IgD-negative memory B cell (primary cell): ENCODE measurements at regions not wholly inside any gene's neighbourhood (a gene's known extent, or its start where the extent isn't known, plus 50 kb on each side); places are given as distances from the start of the nearest gene placed in this dataset.

Experiments used
- H3K27ac Mint-ChIP-seq, 3 donors: one replicate each; pipeline ENCODE4 v1.8.0; 2020 to 2022; ENCODE audit warnings: mild to moderate bottlenecking in 3 of 3, mixed read lengths in 3 of 3, moderate library complexity in 1 of 3
- H3K27me3 Mint-ChIP-seq: one replicate; pipeline ENCODE4 v1.8.0; 2021; ENCODE audit warnings: mixed read lengths
- H3K36me3 Mint-ChIP-seq: one replicate; pipeline ENCODE4 v1.8.0; 2020; ENCODE audit warnings: mild to moderate bottlenecking, mixed read lengths
- H3K4me1 Mint-ChIP-seq, 3 donors: one replicate each; pipeline ENCODE4 v1.8.0; 2020 to 2022; ENCODE audit warnings: mixed read lengths in 3 of 3, mild to moderate bottlenecking in 1 of 3
- H3K4me3 Mint-ChIP-seq, 4 donors: one replicate each; pipeline ENCODE4 v1.8.0; 2020 to 2022; ENCODE audit warnings: mild to moderate bottlenecking in 4 of 4, mixed read lengths in 4 of 4, moderate library complexity in 3 of 4
- H3K9me3 Mint-ChIP-seq, 3 donors: one replicate each; pipeline ENCODE4 v1.8.0; 2020 to 2021; ENCODE audit warnings: mixed read lengths in 3 of 3, mild to moderate bottlenecking in 1 of 3

GRCh38 chr16:73813527-73813926, 483.1 kb upstream of the PSMD7 start:
- Mint-ChIP-seq H3K27ac (no peak overlapping the region), H3K36me3 (peaks cover 2% of the 10 kb centered on the region)

GRCh38 chr16:73804456-73804855, 492.2 kb upstream of the PSMD7 start:
- no peak overlapping the region for H3K4me3 Mint-ChIP-seq
- no peaks in the 10 kb centered on the region for H3K36me3 Mint-ChIP-seq
- H3K4me1 Mint-ChIP-seq = peaks cover 0 to 1% (median 0%) of the 10 kb centered on the region in 3 donors
- H3K27ac Mint-ChIP-seq = no peak overlapping the region
- peaks cover 0 to 4% (median 0%) of the 10 kb centered on the region in 3 donors for H3K9me3 Mint-ChIP-seq
- no peaks in the 10 kb centered on the region for H3K27me3 Mint-ChIP-seq

More at GRCh38 chr16:73813527-73813926, 483.1 kb upstream of the PSMD7 start:
- Mint-ChIP-seq H3K9me3 (peaks cover 0 to 4% (median 4%) of the 10 kb centered on the region in 3 donors), H3K27me3 (peaks cover 3% of the 10 kb centered on the region), H3K4me3 (no peak overlapping the region), H3K4me1 (no peaks in the 10 kb centered on the region)

GRCh38 chr16:73798471-73798870, 498.1 kb upstream of the PSMD7 start:
- no peaks in the 10 kb centered on the region for H3K27me3 Mint-ChIP-seq
- H3K4me1 Mint-ChIP-seq = no peaks in the 10 kb centered on the region
- no peaks in the 10 kb centered on the region for H3K36me3 Mint-ChIP-seq
- no peak overlapping the region for H3K4me3 Mint-ChIP-seq
- no peak overlapping the region for H3K27ac Mint-ChIP-seq
- H3K9me3 Mint-ChIP-seq = peaks cover 0 to 3% (median 2%) of the 10 kb centered on the region in 3 donors

DNA sequence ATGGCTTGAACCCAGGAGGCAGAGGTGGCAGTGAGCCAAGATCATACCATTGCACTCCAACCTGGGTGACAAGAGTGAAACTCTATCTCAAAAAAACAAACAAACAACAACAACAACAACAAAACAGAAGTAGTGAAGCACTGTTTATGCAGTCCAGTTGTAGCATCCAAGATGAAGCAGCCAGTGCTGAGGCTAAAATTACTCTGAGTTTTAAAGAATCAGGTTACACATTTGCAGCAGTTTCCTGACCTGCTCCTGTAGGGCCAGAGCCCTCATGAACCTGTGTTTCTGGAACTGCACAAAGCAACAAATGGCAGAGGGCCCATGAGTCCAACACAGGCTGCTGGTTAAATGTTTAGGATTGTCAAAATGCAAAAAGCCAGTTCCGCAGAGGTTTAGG, 499.5 kb upstream of the PSMD7 start:
- Mint-ChIP-seq H3K9me3 (peaks cover 0 to 3% (median 2%) of the 10 kb centered on the region in 3 donors), H3K27me3 (no peaks in the 10 kb centered on the region)

GRCh38 chr16:73796241-73796640, 500.4 kb upstream of the PSMD7 start:
- no peak overlapping the region for H3K4me3 Mint-ChIP-seq
- no peaks in the 10 kb centered on the region for H3K27me3 Mint-ChIP-seq
- no peak overlapping the region for H3K27ac Mint-ChIP-seq
- H3K4me1 Mint-ChIP-seq = no peaks in the 10 kb centered on the region
- H3K9me3 Mint-ChIP-seq = peaks cover 0 to 3% (median 2%) of the 10 kb centered on the region in 3 donors
- H3K36me3 Mint-ChIP-seq = no peaks in the 10 kb centered on the region

More for the DNA sequence above, 499.5 kb upstream of the PSMD7 start:
- H3K4me3 Mint-ChIP-seq = no peak overlapping the region
- H3K36me3 Mint-ChIP-seq = no peaks in the 10 kb centered on the region
- H3K4me1 Mint-ChIP-seq = no peaks in the 10 kb centered on the region
- peak overlapping the region in 1 of 3 donors; percentile 43 for H3K27ac Mint-ChIP-seq

DNA sequence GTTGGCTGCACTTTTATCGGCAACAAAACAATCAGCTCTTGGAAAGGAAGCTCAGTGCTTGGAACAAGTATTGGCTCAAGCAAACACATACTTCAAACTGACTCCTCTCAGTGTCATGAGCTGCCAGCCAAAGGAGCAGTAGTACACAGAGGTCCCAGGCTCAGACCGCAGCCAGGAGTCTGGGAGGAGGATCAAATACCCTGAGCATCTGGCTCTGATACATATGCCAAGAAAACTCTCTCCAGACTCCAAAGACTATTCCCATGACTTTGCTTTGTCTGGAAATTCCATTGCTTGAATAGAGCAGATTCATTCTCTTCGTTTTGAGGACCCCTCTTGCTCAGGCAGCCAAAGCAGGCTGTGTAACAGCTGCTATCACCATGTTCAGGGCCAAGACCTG, 501.6 kb upstream of the PSMD7 start:
- H3K4me1 Mint-ChIP-seq = no peaks in the 10 kb centered on the region
- H3K9me3 Mint-ChIP-seq = peaks cover 1 to 5% (median 2%) of the 10 kb centered on the region in 3 donors
- no peak overlapping the region for H3K4me3 Mint-ChIP-seq
- no peaks in the 10 kb centered on the region for H3K27me3 Mint-ChIP-seq
- H3K27ac Mint-ChIP-seq = no peak overlapping the region
- H3K36me3 Mint-ChIP-seq = no peaks in the 10 kb centered on the region

DNA sequence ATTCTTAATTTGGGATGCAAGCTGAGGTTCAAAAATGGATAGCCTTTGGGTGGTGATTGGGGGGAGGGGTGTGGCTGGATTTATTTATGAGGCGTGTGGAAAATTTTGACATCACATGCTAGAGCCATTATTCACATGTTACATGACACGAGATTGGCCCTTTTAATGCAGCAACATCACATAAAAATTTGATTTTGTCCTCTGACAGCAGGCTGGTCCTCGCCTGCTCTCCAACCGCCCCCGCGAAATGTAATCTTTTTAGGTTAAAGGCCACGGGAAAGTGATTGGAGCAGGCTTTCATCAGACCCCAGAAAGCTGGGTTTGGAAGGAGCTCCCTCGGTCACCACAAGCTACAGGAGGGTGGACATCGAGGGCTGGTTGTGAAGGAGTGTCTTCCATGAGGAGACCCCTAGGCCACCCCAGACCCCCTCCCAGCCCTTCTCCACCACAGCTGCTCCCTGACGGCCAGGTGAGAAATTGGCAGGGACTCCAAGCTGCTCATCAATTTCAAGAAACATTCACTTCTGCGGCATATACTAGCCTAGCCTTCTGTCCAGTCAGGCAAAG, 502.7 kb upstream of the PSMD7 start:
- H3K27ac Mint-ChIP-seq = no peak overlapping the region
- no peaks in the 10 kb centered on the region for H3K36me3 Mint-ChIP-seq
- no peaks in the 10 kb centered on the region for H3K4me1 Mint-ChIP-seq
- H3K27me3 Mint-ChIP-seq = no peaks in the 10 kb centered on the region
- no peak overlapping the region for H3K4me3 Mint-ChIP-seq
- peaks cover 1 to 5% (median 2%) of the 10 kb centered on the region in 3 donors for H3K9me3 Mint-ChIP-seq

DNA sequence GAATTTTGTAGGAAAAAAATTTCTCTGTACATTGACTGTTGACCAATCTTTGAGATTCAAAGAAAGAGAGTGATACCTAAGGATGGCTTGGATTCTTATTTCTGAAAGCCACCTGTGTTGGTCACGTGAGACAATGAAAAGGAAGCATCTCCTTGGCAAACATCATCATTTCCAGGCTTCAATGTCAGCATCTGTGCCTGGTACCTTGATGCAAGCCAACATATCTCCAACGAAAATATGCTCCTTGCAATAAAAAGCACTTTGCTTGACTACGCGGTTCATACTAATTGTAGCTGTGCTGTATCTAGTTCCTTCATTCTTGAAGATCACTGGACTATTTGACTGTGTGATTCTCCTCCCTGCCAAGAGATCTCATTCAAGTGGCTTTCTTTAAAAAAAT, 503.4 kb upstream of the PSMD7 start:
- Mint-ChIP-seq H3K9me3 (peaks cover 1 to 5% (median 2%) of the 10 kb centered on the region in 3 donors), H3K27ac (no peak overlapping the region), H3K4me1 (no peaks in the 10 kb centered on the region), H3K27me3 (no peaks in the 10 kb centered on the region), H3K4me3 (no peak overlapping the region), H3K36me3 (no peaks in the 10 kb centered on the region)

GRCh38 chr16:73792199-73793020, 504.2 kb upstream of the PSMD7 start:
- Mint-ChIP-seq H3K36me3 (no peaks in the 10 kb centered on the region), H3K4me3 (no peak overlapping the region), H3K27me3 (no peaks in the 10 kb centered on the region), H3K4me1 (no peaks in the 10 kb centered on the region), H3K9me3 (peaks cover 0 to 5% (median 2%) of the 10 kb centered on the region in 3 donors), H3K27ac (no peak overlapping the region)

GRCh38 chr16:73781297-73781696, 515.3 kb upstream of the PSMD7 start:
- Mint-ChIP-seq H3K36me3 (peaks cover 2% of the 10 kb centered on the region), H3K4me3 (no peak overlapping the region), H3K9me3 (peaks cover 5 to 10% (median 6%) of the 10 kb centered on the region in 3 donors), H3K27ac (no peak overlapping the region), H3K27me3 (no peaks in the 10 kb centered on the region), H3K4me1 (no peaks in the 10 kb centered on the region)

- H3K4me1 Mint-ChIP-seq = no peaks in the 10 kb centered on the region
- H3K27me3 Mint-ChIP-seq = no peaks in the 10 kb centered on the region
- H3K27ac Mint-ChIP-seq = no peak overlapping the region
- no peak overlapping the region for H3K4me3 Mint-ChIP-seq
- peaks cover 2% of the 10 kb centered on the region for H3K36me3 Mint-ChIP-seq
- H3K9me3 Mint-ChIP-seq = peaks cover 0 to 2% (median 2%) of the 10 kb centered on the region in 3 donors
Measured at GRCh38 chr16:73778887-73779286, 517.7 kb upstream of the PSMD7 start.

- Mint-ChIP-seq H3K27me3 (no peaks in the 10 kb centered on the region), H3K9me3 (peaks cover 3 to 6% (median 5%) of the 10 kb centered on the region in 3 donors), H3K4me3 (no peak overlapping the region), H3K36me3 (peaks cover 2% of the 10 kb centered on the region), H3K27ac (no peak overlapping the region), H3K4me1 (no peaks in the 10 kb centered on the region)
Measured at GRCh38 chr16:73775841-73776388, 520.7 kb upstream of the PSMD7 start.

- H3K4me3 Mint-ChIP-seq = no peak overlapping the region
Measured at GRCh38 chr16:73771196-73772064, 525.2 kb upstream of the PSMD7 start.

GRCh38 chr16:73768786-73769203, 527.8 kb upstream of the PSMD7 start:
- H3K4me1 Mint-ChIP-seq = no peaks in the 10 kb centered on the region
- H3K36me3 Mint-ChIP-seq = peaks cover 2% of the 10 kb centered on the region
- no peak overlapping the region for H3K27ac Mint-ChIP-seq
- no peaks in the 10 kb centered on the region for H3K27me3 Mint-ChIP-seq
- no peak overlapping the region for H3K4me3 Mint-ChIP-seq
- H3K9me3 Mint-ChIP-seq = peaks cover 6 to 11% (median 9%) of the 10 kb centered on the region in 3 donors

More at GRCh38 chr16:73771196-73772064, 525.2 kb upstream of the PSMD7 start:
- H3K27ac Mint-ChIP-seq = no peak overlapping the region
- peaks cover 2% of the 10 kb centered on the region for H3K36me3 Mint-ChIP-seq
- no peaks in the 10 kb centered on the region for H3K27me3 Mint-ChIP-seq
- peaks cover 6 to 11% (median 8%) of the 10 kb centered on the region in 3 donors for H3K9me3 Mint-ChIP-seq
- no peaks in the 10 kb centered on the region for H3K4me1 Mint-ChIP-seq

DNA sequence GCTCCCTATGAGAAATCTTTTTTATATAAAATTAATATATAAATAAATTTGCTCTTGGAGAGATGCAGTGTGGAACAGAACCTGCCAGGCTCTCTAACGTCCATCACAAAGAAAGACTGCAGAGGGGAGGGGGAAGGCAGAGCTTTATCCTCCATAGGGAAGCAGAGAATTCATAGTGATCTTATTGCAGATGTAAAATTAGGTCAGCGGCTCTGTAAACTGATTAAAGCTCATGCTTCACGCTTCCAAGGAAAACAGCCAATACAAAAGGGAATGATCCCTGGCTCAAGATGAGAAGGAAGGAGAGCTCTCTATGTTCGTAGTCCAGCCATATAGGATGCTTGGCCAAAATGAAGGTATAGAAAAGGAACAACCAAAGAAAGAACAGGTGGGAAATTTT, 532.3 kb upstream of the PSMD7 start:
- no peaks in the 10 kb centered on the region for H3K4me1 Mint-ChIP-seq
- peaks cover 3 to 4% (median 3%) of the 10 kb centered on the region in 3 donors for H3K9me3 Mint-ChIP-seq
- H3K27me3 Mint-ChIP-seq = no peaks in the 10 kb centered on the region
- H3K4me3 Mint-ChIP-seq = no peak overlapping the region
- no peak overlapping the region for H3K27ac Mint-ChIP-seq
- peaks cover 2% of the 10 kb centered on the region for H3K36me3 Mint-ChIP-seq
